ENCODE measurements at regions not wholly inside any gene's neighbourhood (a gene's known extent, or its start where the extent isn't known, plus 50 kb on each side); places are given as distances from the start of the nearest gene placed in this dataset.

GRCh38 chr4:3661989-3662388 lies 104.2 kb upstream of the ADRA2C start:
- no peak for DNase-seq (ENCODE audit: extremely low spot score in 2 of 2)
- intact Hi-C loops (cut with DNase I), result no loop called here
- TF ChIP-seq CTCF (IDR thresholded peaks at IDR 0.05) (no peak), POLR2AphosphoS5 (IDR thresholded peaks at IDR 0.05; ENCODE audit: insufficient read depth in 1 of 2, low read depth in 1 of 2) (no peak), POLR2A (IDR thresholded peaks at IDR 0.05) (no peak)
- no peaks in the 10 kb centered on the region for H3K36me3 ChIP-seq
- no peaks in the 10 kb centered on the region for H3K9me3 ChIP-seq
- H3K27ac ChIP-seq, result no peak overlapping the region
- peaks cover 20% of the 10 kb centered on the region for H3K4me1 ChIP-seq
- no peaks in the 10 kb centered on the region for H3K27me3 ChIP-seq
- H3K4me3 ChIP-seq, result no peak overlapping the region

- DNase-seq (ENCODE audit: extremely low spot score in 2 of 2), result no peak
- intact Hi-C loops (cut with DNase I), result no loop called here
- H3K27ac ChIP-seq, result no peak overlapping the region
- TF ChIP-seq POLR2AphosphoS5 (IDR thresholded peaks at IDR 0.05; ENCODE audit: insufficient read depth in 1 of 2, low read depth in 1 of 2) (no peak), CTCF (IDR thresholded peaks at IDR 0.05) (no peak), POLR2A (IDR thresholded peaks at IDR 0.05) (no peak)
- H3K27me3 ChIP-seq, result no peaks in the 10 kb centered on the region
- H3K4me1 ChIP-seq, result peaks cover 20% of the 10 kb centered on the region
- no peaks in the 10 kb centered on the region for H3K36me3 ChIP-seq
- H3K9me3 ChIP-seq, result no peaks in the 10 kb centered on the region
- no peak overlapping the region for H3K4me3 ChIP-seq
Observed at GRCh38 chr4:3660928-3661515, 105.2 kb upstream of the ADRA2C start.

- intact Hi-C loops (cut with DNase I), result no loop called here
- no peak for TF ChIP-seq POLR2A (IDR thresholded peaks at IDR 0.05)
- Histone ChIP-seq H3K27me3 (no peaks in the 10 kb centered on the region), H3K36me3 (no peaks in the 10 kb centered on the region), H3K4me3 (no peak overlapping the region), H3K9me3 (no peaks in the 10 kb centered on the region), H3K27ac (no peak overlapping the region), H3K4me1 (peaks cover 26% of the 10 kb centered on the region)
- no peak for DNase-seq (ENCODE audit: extremely low spot score in 2 of 2)
Observed at GRCh38 chr4:3660086-3660927, 105.9 kb upstream of the ADRA2C start.

GRCh38 chr4:3659131-3659530 lies 107.1 kb upstream of the ADRA2C start:
- peak overlapping the region; percentile 75 for H3K27ac ChIP-seq
- H3K36me3 ChIP-seq, result no peaks in the 10 kb centered on the region
- intact Hi-C loops (cut with DNase I), result no loop called here
- H3K27me3 ChIP-seq, result no peaks in the 10 kb centered on the region
- TF ChIP-seq POLR2AphosphoS5 (IDR thresholded peaks at IDR 0.05; ENCODE audit: insufficient read depth in 1 of 2, low read depth in 1 of 2) (no peak), CTCF (IDR thresholded peaks at IDR 0.05) (no peak), POLR2A (IDR thresholded peaks at IDR 0.05) (no peak)
- DNase-seq (ENCODE audit: extremely low spot score in 2 of 2), result no peak
- peaks cover 28% of the 10 kb centered on the region for H3K4me1 ChIP-seq
- H3K9me3 ChIP-seq, result no peaks in the 10 kb centered on the region
- no peak overlapping the region for H3K4me3 ChIP-seq

GRCh38 chr4:3658530-3658913 lies 107.7 kb upstream of the ADRA2C start:
- Histone ChIP-seq H3K27me3 (no peaks in the 10 kb centered on the region), H3K4me3 (no peak overlapping the region), H3K27ac (peak overlapping the region; percentile 75), H3K4me1 (peaks cover 28% of the 10 kb centered on the region), H3K9me3 (no peaks in the 10 kb centered on the region), H3K36me3 (no peaks in the 10 kb centered on the region)
- TF ChIP-seq CTCF (IDR thresholded peaks at IDR 0.05) (no peak), POLR2AphosphoS5 (IDR thresholded peaks at IDR 0.05; ENCODE audit: insufficient read depth in 1 of 2, low read depth in 1 of 2) (no peak), POLR2A (IDR thresholded peaks at IDR 0.05) (no peak)
- intact Hi-C loops (cut with DNase I), result no loop called here
- DNase-seq (ENCODE audit: extremely low spot score in 2 of 2), result no peak
